CMK (cell line): ENCODE measurements at regions not wholly inside any gene's neighbourhood (a gene's known extent, or its start where the extent isn't known, plus 50 kb on each side); places are given as distances from the start of the nearest gene placed in this dataset.

ENCODE experiments used
- DNase-seq: peaks from one replicate; pipeline ENCODE4 v3.0.0-alpha.2; 2010; ENCODE audit warnings: low read depth

DNA sequence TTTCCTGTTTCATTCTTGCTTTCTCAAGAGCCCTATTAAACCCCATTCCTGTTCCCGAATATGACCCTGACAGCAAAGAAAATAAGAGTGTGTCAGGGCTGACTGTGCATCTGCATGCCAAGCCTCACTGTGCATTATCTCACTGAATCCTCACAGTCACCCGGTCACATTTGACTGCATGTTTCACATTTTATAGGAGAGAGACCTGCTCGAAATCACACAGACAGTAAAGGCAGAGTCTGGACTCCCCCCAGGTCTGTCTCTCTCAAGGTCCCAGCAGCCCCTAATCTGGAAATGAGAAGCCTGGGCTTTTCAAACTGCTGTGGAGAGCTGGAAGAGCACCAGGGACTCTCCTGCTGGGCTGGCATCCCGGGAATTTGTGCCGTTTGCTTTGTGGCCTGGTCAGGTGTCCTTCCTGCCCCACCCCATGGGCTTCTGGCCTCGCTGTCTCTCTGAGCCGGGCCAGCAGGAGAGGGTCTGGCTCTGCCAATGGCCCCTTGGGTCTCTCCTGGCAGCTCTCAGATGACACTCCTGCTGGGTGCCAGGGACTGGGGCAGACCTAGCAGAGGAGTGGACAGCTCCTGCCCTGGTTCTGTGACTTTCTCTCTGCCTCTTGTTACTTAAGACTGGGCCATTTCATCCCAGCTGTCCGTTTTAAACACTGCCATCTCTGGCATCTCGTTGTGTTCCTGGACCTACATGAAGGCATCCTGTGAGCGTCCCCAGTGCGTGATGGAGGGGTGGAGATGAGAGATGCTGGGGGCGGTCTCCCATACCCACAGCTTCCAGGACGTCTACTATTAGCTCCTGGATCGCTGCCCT lies 173.6 kb downstream of the ARHGAP12 start:
- no peak for DNase-seq

DNA sequence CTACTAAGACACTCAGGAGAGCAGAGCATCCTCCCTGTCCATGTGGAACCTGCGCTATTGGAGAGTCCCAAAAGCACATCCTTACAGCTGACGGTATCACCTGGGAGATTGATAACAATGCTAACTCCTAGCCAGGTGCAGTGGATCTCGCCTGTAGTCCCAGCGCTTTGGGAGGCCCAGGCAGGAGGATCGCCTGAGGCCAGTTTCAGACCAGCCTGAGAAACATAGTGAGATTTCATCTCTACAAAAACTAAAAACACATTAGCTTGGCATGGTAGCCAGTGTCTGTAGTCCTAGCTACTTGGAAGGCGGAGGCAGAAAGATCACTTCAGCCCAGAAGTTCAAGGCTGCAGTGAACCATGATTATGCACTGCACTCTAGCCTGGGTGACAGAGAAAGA lies 174.9 kb downstream of the ARHGAP12 start:
- DNase-seq: no peak

DNA sequence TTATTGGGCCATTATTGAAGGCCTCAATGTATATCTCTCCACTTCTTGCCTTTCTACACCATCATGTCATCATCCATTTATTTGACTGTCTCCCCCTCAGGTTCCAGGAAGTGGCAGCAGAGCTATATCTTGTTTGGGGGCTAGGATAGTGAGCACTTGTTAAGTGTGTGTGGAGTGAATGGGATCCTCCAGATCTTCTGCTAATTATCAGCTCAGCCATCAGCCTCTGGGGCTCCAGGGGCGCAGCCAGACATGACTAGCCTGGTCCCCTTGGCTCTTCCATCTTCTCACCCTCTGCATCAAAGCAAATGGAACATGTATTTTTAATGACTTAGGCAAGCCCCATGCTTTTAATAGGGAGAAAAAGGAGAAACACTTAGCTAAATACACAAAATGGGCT lies 176.5 kb downstream of the ARHGAP12 start:
- no peak for DNase-seq

DNA sequence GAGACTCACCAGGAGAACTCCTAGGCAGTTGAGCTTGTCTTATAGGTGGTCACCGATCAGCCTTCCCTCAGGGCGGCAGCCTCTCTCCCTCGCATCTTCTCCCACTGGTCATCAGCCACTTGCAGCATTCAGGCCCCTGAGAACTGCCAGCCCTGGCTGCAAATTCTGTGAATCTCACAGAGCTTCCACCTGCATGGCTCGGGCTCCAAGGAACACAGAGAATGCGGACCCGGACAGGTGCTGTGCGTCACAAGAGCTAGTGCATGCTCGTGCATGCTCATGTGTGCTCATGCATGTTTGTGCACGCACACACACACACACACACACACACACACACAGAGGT lies 176.9 kb downstream of the ARHGAP12 start:
- DNase-seq: no peak

DNA sequence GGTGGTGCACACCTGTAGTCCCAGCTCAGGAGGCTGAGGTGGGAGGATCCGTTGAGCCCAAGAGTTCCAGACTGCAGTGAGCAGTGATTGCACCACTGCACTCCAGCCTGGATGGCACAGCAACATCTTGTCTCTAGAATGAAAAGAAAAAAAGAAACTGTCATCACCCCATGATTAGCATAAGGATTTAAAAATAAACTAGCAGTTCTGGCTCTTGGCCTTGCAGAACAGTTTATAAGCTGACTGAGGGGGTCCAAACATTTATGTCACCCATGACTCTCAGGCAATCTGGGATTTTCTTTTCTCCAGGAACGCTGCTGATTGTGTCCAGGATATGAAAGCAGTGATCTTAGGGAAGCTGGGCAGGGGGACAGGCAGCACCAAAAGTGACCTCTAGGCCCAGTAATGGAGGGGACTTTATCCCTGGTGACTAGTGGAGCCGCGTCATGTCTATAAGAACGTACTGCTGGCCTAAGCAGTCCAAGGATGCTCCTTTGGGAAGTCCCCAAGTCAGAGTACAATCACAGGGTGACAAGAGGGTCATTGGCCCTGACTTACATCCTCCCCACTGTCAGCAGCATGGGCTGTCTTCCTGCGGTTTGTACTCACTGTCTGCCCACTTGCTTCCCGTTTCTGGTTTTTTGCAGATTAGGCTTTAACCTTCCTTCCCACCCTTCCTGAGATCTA lies 177.4 kb downstream of the ARHGAP12 start:
- DNase-seq: peak; percentile 22

DNA sequence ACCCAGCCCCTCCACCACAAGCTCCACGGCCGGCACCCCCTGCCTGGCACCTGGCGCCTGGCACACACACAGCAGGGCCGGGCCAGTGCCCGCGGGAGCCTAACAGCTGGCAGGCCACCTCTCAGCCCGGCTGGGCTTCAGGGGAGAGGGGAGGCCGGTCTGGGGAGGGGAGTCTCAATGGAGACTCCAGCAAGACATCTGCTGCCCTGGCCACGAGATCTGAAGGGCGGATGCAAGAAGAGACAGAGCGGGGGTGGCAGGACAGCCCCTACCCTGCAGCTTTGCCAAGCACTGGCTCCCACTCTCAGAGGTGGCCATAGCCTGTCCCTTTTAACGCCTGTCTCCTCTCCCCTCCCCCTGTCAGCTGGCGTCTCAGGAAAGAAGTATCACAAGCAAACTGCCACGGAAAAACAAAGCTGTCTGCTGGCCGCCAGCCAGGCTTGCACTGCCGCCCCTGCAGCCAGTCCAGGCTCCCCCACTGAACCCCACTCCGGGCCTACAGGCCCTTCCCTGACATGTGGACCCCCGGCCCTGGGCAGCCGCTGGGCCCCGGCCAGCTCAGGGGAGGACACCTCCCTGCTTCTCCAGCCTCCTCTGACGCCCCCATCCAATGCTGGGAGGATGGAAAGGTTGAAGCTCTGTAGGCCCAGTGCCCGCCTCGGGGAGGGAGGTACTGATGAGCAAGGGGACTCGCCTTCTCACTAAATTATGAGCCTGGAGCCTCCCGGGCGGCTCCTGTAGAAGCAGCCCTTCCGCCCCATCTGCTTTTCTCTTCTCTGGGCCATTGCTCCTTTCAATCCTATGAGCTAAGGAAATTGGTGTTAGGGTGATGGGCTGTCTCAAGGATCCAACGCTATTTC lies 178.4 kb downstream of the ARHGAP12 start:
- DNase-seq: no peak

DNA sequence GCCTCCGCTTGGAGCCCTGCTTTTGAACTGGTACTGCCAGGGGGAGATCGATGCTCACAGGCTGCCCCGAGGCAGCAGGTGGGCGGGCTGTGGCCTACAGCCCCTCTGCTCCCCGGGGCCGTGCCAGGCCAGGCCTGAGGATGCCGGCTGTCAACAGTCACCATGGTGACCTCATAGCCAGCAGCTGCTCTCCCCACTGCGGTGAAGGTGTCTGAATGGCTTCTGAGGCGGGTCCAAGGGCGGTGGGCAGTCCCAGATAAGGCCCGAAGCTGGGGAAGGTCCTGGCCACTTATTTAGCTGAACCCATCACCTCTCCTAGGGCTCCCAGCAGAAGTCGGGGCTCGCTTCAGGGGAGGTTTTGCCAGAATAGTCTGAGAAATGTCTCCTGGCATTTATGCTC lies 179.3 kb downstream of the ARHGAP12 start:
- DNase-seq: no peak

DNA sequence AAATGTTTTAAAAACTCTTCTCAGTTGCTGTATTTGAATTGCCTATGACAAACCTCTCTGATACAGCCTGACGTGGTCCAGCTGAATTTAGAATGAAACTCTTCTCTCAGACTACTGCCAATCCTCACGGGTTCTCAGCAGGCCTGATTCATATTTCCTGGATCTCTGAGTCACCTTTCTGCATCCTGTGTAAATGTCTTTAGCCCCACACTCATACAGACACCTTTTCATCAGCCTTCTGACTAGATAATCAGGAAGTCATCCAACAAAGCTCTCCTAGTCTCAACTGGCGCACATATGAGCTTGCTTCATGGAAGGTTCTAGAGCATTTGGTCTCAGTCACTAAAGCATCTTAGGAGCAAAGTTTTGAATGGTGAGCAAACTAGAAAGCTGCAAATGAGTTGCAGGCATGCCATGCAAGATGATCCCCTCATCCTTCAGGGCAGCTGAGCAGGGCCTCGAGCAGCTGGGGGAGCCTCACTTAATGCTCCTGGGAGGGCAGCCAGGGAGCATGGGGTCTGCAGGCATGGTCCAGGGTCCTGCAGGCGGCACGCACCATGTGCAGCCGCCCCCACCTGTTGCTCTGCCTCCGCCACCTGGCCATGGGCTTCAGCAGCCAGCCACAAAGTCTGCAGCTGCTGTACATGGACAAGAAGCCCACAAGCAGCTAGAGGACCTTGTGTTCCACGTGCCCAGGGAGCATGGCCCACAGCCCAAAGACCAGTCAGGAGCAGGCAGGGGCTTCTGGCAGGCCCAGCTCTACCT lies 182.8 kb downstream of the ARHGAP12 start:
- DNase-seq: no peak

DNA sequence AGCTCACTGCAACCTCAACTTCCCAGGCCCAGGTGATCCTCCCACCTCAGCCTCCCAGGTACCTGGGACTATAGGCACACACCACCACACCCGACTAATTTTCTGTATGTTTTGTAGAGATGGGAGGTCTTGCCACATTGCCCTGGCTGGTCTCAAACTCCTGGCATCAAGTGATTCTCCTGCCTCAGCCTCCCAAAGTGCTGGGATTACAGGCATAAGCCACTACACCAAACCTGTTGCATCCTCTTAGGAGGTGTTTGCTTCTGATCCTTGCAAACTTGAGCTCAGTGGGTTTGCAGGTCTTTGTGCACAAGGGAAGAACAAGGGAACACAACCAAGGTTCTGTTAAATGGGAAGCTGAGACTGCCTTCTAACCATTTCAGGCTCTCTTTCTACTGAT lies 184.6 kb downstream of the ARHGAP12 start:
- no peak for DNase-seq

DNA sequence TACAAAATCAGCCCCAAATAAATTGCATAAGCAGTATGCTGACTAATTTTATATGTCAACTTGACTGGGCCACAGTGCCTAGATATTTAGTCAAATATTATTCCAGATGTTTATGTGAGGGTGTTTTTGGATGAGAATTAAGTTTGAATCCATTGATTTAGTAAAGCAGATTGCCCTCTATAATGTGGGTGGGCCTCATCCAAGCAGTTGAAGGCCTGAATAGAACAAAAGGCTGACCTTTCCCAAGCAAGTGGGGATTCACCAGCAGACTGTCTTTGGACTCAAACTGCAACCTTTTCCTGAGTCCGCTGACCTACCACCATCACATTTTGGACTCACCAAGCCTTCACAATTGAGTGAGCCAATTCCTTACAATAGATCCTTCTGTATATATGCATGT lies 186.4 kb downstream of the ARHGAP12 start:
- DNase-seq: no peak

DNA sequence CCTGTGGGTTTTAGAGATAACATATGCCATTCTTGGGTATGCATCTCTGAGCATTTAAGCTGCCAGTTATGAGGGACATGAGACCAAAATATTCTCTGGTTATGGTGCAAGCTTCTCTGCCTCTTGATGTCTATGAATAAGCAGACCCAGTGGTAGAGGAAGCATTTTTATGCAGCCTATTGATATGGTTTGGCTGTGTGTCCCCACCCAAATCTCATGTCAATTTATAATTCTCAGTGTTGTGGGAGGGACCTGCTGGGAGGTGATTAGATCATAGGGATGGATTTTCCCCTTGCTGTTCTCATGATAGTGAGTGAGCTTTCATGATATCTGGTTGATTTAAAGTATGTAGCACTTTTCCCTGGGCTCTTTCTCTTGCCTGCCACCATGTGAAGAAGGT lies 187.2 kb downstream of the ARHGAP12 start:
- no peak for DNase-seq

DNA sequence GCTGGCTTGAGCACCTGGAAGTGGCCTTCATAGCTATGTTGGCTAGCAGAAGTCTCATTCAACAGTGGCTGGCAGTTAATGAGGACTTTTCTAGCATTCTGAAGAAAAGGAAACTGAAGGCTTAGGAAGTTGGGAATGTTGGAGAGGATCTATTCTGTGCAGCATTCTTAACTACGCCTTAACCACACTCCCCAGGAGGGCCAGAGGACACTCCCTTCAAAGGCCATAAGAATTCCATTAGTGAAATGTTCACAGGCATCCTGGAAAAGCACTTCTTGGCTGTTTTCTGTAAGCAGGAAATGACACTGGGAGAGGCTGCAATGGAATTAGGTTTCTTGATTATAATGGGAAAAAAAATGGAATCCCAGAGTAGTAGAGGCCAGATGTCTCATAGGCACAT lies 188.9 kb downstream of the ARHGAP12 start:
- DNase-seq: no peak

DNA sequence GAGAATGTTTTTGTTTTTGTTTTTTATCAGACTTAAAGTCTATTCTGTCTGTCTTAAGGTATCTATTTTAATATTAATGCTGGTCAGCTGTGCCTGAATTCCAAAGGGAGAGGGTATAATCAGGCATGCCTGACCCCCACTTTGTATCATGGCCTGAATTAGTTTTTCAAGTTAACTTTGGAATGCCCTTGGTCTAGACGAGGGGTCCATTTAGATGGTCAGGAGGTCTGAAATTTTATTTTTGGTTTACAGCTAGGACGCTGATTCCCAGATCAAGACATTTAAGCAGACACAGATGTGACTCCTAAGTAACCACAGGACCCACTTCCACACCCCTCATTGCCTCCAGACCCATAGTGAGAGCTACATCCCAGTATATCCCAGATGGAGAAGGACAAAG lies 189.5 kb downstream of the ARHGAP12 start:
- no peak for DNase-seq

DNA sequence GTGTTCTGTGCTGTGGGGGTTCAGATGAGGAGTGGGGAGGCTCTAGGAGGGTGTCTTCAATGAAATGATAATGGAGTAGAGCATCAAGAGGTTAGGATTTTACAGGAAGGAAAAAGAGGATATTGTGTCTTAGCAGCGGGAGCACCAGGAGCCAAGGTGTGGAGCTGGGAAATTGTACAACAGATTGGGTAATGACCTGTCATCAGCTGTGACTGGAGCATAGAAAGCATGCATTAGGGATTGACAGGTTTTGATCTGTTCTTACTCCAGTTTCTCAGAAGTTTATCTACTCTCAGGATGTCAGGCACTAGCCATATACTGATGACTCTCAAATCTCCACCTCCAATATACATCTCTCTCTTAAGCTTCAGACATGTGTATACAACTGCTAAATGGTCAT lies 196.9 kb downstream of the ARHGAP12 start:
- DNase-seq: no peak

DNA sequence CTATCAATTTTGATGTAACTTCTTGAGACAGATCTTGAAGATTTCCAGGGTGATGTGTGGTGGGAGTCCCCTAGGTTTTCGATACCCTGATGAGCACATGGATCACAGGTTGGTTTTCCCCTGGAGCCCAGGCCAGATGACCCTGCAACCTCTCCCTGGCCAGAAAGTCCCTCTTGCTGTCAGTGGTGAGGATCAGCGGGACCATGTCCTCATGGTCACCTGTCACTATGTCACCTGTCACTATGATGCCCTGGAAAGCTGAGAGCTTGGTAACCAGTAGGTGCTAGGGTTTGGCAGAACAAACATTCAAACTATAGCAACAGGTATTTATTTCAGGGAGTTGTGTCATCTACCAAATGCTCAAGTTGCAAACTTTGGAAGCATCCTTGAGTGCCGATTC lies 197.9 kb downstream of the ARHGAP12 start:
- DNase-seq: no peak

DNA sequence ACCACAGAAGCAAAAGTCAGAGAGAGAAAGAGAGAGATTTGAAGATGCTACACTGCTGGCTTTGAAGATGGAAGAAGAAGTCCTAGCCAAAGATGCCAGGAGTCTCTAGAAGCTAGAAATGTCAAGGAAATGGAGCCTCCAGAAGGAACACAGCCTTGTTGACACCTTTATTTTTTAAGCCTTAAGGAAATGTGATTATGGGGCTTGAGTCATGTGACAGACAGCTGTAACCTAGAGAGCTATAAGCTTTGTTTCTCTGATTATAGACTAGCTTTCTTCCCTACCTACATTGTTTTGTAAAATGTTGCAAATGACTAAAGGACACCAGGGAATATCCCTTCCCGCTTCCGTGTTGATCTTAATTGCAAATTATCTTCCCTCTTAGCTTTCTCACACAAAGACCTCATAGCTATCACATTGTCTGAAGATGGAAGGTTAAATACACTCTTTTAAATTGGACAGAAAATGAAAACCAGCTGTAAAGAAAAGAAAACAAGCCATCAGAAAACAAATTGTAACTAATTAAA lies 199.9 kb downstream of the ARHGAP12 start:
- DNase-seq: no peak

DNA sequence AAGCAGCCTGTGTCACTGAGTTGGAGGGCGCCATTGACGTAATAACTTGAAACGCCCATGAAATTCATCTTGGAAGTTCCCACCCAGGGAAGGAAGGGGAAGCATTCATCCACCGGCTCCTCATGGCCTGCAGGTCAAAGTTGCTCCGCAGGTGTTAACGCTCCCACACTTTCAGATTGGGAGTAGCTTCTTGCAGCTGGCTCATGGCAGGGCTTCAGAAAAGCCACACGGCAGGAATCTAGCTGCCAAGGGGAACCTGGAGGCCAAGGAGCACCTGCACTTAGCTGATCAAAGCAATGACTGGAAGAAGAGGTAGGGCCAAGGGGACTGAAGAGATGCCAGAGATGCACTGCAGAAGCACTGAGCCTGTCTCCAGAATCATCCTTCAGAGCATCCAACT lies 203.2 kb downstream of the ARHGAP12 start:
- no peak for DNase-seq

DNA sequence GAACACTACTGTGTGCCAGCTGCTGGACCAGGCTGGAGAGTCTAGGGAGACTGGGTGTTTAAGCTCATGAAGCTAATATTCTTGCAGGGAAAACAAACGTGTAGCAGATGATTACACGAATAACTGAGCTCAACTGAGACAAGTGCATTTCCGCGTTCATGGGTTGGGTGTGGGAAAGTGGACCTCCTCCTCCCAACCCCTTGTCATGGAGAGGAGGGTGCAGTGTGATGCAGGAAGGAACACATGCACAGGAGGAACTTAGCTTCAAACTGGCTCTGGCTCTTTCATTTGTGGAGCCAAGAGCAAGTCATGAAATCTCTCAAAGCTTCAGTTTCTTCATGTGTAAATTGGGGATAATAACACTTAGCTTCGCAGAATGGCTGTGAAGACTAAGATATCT lies 204.3 kb downstream of the ARHGAP12 start:
- no peak for DNase-seq

DNA sequence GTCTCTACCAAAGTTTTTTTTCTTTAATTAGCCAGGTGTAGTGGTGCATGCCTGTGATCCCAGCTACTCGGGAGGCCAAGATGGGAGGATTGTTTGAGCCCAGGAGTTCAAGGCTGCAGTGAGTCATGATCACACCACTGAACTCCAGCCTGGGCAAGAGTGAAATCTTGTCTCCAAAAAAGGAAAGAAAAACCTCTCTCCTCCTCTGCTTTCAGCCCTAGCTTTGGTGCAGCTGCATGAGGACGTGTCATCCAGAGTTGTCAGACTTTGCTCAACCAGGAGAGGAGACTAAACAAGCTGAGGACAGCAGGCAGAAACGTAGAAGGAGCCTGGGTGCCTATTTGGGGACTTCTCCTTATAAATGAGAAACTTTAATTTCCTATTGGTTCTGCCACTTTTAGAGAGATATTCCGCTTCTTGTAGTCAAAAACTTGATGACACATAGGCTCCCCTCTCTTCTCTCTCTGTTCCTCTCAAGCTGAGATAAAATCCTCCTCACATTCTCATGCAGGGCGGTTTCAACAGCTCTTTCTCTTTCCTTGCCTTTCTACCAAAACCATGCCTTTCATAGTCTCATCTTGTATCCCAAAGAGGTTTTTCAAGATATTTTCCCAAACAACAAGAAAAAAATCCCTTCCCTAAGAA lies 205.4 kb downstream of the ARHGAP12 start:
- DNase-seq: no peak

DNA sequence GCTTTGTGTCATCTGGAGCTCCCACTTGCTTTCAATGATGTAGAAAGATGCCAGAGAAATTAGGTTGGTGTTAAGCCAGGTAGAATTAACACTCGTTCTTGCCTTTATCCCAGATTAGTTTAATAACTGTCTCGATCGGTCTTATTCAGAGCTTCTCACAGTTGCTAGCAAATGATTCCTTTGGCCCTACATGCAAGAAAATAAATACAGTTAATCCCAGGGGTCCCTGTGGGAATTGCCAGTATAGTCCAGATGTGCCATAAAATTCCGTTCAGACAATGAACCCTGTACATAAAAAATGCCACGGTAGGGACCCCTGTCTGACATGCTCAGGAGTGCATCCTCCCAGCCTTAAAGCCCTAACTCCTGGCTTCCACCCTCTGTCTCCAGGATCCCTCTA lies 207.5 kb downstream of the ARHGAP12 start:
- no peak for DNase-seq

DNA sequence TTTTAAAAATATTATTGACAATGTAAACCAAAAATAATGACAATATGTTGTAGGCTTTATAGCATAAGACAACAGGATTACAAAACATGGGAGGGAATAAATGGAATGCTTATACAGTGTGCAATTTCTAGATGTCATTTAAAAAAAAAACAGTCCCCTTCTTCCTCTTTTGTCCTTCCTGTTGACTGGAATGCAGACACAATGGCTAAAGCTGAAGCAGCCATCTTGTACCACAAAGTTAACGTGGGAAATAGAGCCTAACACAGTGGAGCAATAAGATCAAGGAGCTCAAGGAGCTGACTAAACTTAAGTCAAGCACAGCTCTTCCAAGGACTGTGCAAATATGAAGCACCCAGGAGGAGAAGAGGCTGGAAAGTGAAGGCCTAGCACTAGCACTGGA lies 208.1 kb downstream of the ARHGAP12 start:
- DNase-seq: no peak
